ENCODE measurements at regions not wholly inside any gene's neighbourhood (a gene's known extent, or its start where the extent isn't known, plus 50 kb on each side); places are given as distances from the start of the nearest gene placed in this dataset.

- TF ChIP-seq REST (IDR thresholded peaks at IDR 0.05; ENCODE audit: insufficient read depth in 1 of 2, low read depth in 2 of 2, low read length in 2 of 2), result no peak
- TF ChIP-seq SIN3A (IDR thresholded peaks at IDR 0.05; ENCODE audit: borderline replicate concordance, insufficient read depth, low read length), result no peak
- TF ChIP-seq TAF1 (IDR thresholded peaks at IDR 0.05; ENCODE audit: borderline replicate concordance, insufficient read depth, low read length), result no peak
- no peak for TF ChIP-seq POLR2AphosphoS5 (IDR thresholded peaks at IDR 0.05; ENCODE audit: low read depth, low read length)
- no peak for TF ChIP-seq FOXP2 (optimal IDR thresholded peaks at IDR 0.05; ENCODE audit: borderline replicate concordance, extremely low read depth, extremely low read length, insufficient read depth)
These were observed 1104.9 kb upstream of the CELF4 start for GRCh38 chr18:38670486-38670885.

GRCh38 chr18:38664929-38665328, 1099.3 kb upstream of the CELF4 start:
- no peak for TF ChIP-seq TAF1 (IDR thresholded peaks at IDR 0.05; ENCODE audit: borderline replicate concordance, insufficient read depth, low read length)
- no peak for TF ChIP-seq FOXP2 (optimal IDR thresholded peaks at IDR 0.05; ENCODE audit: borderline replicate concordance, extremely low read depth, extremely low read length, insufficient read depth)
- TF ChIP-seq POLR2AphosphoS5 (IDR thresholded peaks at IDR 0.05; ENCODE audit: low read depth, low read length), result no peak
- no peak for TF ChIP-seq SIN3A (IDR thresholded peaks at IDR 0.05; ENCODE audit: borderline replicate concordance, insufficient read depth, low read length)
- TF ChIP-seq REST (IDR thresholded peaks at IDR 0.05; ENCODE audit: insufficient read depth in 1 of 2, low read depth in 2 of 2, low read length in 2 of 2), result no peak

- no peak for TF ChIP-seq TAF1 (IDR thresholded peaks at IDR 0.05; ENCODE audit: borderline replicate concordance, insufficient read depth, low read length)
- TF ChIP-seq FOXP2 (optimal IDR thresholded peaks at IDR 0.05; ENCODE audit: borderline replicate concordance, extremely low read depth, extremely low read length, insufficient read depth), result no peak
- no peak for TF ChIP-seq REST (IDR thresholded peaks at IDR 0.05; ENCODE audit: insufficient read depth in 1 of 2, low read depth in 2 of 2, low read length in 2 of 2)
- TF ChIP-seq SIN3A (IDR thresholded peaks at IDR 0.05; ENCODE audit: borderline replicate concordance, insufficient read depth, low read length), result no peak
- no peak for TF ChIP-seq POLR2AphosphoS5 (IDR thresholded peaks at IDR 0.05; ENCODE audit: low read depth, low read length)
These were observed 1098.1 kb upstream of the CELF4 start for GRCh38 chr18:38663682-38664081.

GRCh38 chr18:38663270-38663669, 1097.7 kb upstream of the CELF4 start:
- TF ChIP-seq TAF1 (IDR thresholded peaks at IDR 0.05; ENCODE audit: borderline replicate concordance, insufficient read depth, low read length) (no peak), POLR2AphosphoS5 (IDR thresholded peaks at IDR 0.05; ENCODE audit: low read depth, low read length) (no peak), REST (IDR thresholded peaks at IDR 0.05; ENCODE audit: insufficient read depth in 1 of 2, low read depth in 2 of 2, low read length in 2 of 2) (no peak), FOXP2 (optimal IDR thresholded peaks at IDR 0.05; ENCODE audit: borderline replicate concordance, extremely low read depth, extremely low read length, insufficient read depth) (no peak), SIN3A (IDR thresholded peaks at IDR 0.05; ENCODE audit: borderline replicate concordance, insufficient read depth, low read length) (no peak)

GRCh38 chr18:38654946-38655345, 1089.3 kb upstream of the CELF4 start:
- no peak for TF ChIP-seq SIN3A (IDR thresholded peaks at IDR 0.05; ENCODE audit: borderline replicate concordance, insufficient read depth, low read length)

Data from PFSK-1 (cell line).